PC-9 (cell line): ENCODE measurements at regions not wholly inside any gene's neighbourhood (a gene's known extent, or its start where the extent isn't known, plus 50 kb on each side); places are given as distances from the start of the nearest gene placed in this dataset.

Experiments used
- EZH2 ChIP-seq: fragments of 200-600 bp; sonication (generic); IDR thresholded peaks from 2 replicates; pipeline ENCODE4 v1.8.0; 2017; ENCODE audit warnings: antibody characterized with exemption, low read depth
- TF ChIP-seq, protein P1 (sequence below): fragments of 200-600 bp; sonication (generic); conservative IDR thresholded peaks from 2 replicates; pipeline ENCODE4 v1.6.1; 2017; ENCODE audit warnings: mixed run types, antibody characterized with exemption, mild to moderate bottlenecking, moderate library complexity

DNA sequence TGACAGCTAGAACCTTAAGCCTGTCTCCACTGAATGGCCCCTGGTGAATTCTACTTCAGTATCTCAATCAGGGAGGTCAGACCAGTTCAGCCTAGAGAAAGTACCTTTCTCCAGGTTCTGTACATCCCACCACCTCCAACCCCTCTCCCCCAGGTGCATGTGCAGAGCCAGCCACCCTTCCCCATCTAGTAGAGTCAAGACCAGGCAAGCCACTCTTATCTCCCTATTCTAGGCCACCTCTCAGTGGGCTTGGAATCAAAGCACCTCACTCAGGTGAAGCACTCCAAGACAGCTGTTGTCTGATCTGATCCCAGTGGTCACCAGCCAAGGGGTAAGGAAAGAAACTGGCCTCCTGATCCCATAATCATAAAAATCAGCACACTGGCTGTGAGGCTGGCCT is 340.9 kb downstream of the BCL11B start:
- TF ChIP-seq, protein P1, sequence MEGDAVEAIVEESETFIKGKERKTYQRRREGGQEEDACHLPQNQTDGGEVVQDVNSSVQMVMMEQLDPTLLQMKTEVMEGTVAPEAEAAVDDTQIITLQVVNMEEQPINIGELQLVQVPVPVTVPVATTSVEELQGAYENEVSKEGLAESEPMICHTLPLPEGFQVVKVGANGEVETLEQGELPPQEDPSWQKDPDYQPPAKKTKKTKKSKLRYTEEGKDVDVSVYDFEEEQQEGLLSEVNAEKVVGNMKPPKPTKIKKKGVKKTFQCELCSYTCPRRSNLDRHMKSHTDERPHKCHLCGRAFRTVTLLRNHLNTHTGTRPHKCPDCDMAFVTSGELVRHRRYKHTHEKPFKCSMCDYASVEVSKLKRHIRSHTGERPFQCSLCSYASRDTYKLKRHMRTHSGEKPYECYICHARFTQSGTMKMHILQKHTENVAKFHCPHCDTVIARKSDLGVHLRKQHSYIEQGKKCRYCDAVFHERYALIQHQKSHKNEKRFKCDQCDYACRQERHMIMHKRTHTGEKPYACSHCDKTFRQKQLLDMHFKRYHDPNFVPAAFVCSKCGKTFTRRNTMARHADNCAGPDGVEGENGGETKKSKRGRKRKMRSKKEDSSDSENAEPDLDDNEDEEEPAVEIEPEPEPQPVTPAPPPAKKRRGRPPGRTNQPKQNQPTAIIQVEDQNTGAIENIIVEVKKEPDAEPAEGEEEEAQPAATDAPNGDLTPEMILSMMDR: no peak
- no peak for TF ChIP-seq EZH2
